OCI-LY3 (cell line): ENCODE measurements at regions not wholly inside any gene's neighbourhood (a gene's known extent, or its start where the extent isn't known, plus 50 kb on each side); places are given as distances from the start of the nearest gene placed in this dataset.

Experiments used
- H2AFZ ChIP-seq: fragments of 200-600, 300-600 bp; shearing (Covaris generic); 2 replicates; pipeline ENCODE4 v1.6.0; 2014; ENCODE audit warnings: antibody characterized with exemption, low read depth, low read length
- H3K27ac ChIP-seq: fragments of 200-600, 300-600 bp; sonication (generic); 2 replicates; pipeline ENCODE4 v1.5.1; 2014; ENCODE audit warnings: mild to moderate bottlenecking, low read length, moderate library complexity, mixed read lengths
- H3K27me3 ChIP-seq: fragments of 200-600, 300-600 bp; sonication (generic); 2 replicates; pipeline ENCODE4 v1.6.1; 2014; ENCODE audit warnings: low read depth, low read length, mixed read lengths
- H3K36me3 ChIP-seq: fragments of 200-600, 300-600 bp; sonication (generic); replicated peaks from 2 replicates; pipeline ENCODE3; 2014; ENCODE audit warnings: low read depth, low read length, mixed read lengths
- H3K4me1 ChIP-seq: fragments of 300-600, 200-600 bp; sonication (generic); 2 replicates; pipeline ENCODE4 v1.6.1; 2014; ENCODE audit warnings: low read length, mixed read lengths
- H3K4me2 ChIP-seq: fragments of 200-600, 300-600 bp; sonication (generic); 2 replicates; pipeline ENCODE4 v1.6.1; 2014; ENCODE audit warnings: low read length, mixed read lengths
- H3K4me3 ChIP-seq: fragments of 300-600, 200-600 bp; sonication (generic); 2 replicates; pipeline ENCODE4 v1.5.1; 2014; ENCODE audit warnings: antibody characterized with exemption, mild to moderate bottlenecking, low read length, moderate library complexity
- H3K79me2 ChIP-seq: fragments of 300-600, 200-600 bp; shearing (Covaris generic); 2 replicates; pipeline ENCODE4 v1.6.1; 2014; ENCODE audit warnings: mild to moderate bottlenecking, low read length, mixed read lengths
- H3K9ac ChIP-seq: fragments of 300-600, 200-600 bp; shearing (Covaris generic); 2 replicates; pipeline ENCODE4 v1.6.0; 2014; ENCODE audit warnings: mild to moderate bottlenecking, low read length, moderate library complexity
- H3K9me3 ChIP-seq: fragments of 200-600, 300-600 bp; shearing (Covaris generic); 2 replicates; pipeline ENCODE4 v1.6.1; 2014; ENCODE audit warnings: low read length, mixed read lengths; ENCODE audit not compliant: insufficient read depth
- H4K20me1 ChIP-seq: fragments of 200-600, 300-600 bp; sonication (generic); 2 replicates; pipeline ENCODE4 v1.6.1; 2016; ENCODE audit warnings: low read length, mixed read lengths; ENCODE audit not compliant: insufficient read depth
- EZH2phosphoT487 ChIP-seq: fragments of 200-600 bp; shearing (Covaris generic); IDR thresholded peaks from 2 replicates; pipeline ENCODE4 v1.6.1; 2018; ENCODE audit warnings: antibody characterized with exemption, mixed run types, low read depth
- TF ChIP-seq, protein P1 (sequence below): fragments of 200-600, 300-600 bp; sonication (generic); IDR thresholded peaks from 2 replicates; pipeline ENCODE4 v1.5.1; 2014; ENCODE audit warnings: antibody characterized with exemption, low read length, low read depth

DNA sequence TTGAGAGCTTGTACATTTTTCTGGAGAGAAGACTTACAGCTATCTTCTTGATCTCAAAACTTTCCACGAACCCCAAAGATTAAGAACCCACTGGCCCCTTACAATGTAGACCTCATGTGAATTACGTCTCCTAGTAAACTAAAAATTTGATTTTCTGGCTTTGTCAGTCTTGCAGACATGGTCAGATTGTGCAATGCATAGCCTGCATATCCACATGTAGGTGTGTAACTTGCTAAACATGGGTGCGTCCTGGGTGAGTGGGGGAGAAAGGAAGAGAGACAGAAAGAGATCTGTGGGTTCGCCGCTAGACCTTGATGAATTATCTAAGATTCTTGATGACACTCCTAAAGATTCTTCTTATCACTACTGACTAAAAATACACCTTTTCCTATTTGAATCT is 561.2 kb upstream of the MDFIC2 start:
- Histone ChIP-seq H3K4me1 (no peaks in the 10 kb centered on the region), H3K9me3 (peaks cover 10% of the 10 kb centered on the region; the same call in 1 of the 2 replicates), H3K4me2 (no peak overlapping the region), H3K27me3 (peaks cover 14% of the 10 kb centered on the region), H3K4me3 (no peak overlapping the region), H3K79me2 (no peaks in the 10 kb centered on the region), H3K9ac (no peak overlapping the region), H2AFZ (no peak overlapping the region), H4K20me1 (no peaks in the 10 kb centered on the region), H3K27ac (no peak overlapping the region), H3K36me3 (no peaks in the 10 kb centered on the region)
- no peak for TF ChIP-seq EZH2phosphoT487
- TF ChIP-seq, protein P1, sequence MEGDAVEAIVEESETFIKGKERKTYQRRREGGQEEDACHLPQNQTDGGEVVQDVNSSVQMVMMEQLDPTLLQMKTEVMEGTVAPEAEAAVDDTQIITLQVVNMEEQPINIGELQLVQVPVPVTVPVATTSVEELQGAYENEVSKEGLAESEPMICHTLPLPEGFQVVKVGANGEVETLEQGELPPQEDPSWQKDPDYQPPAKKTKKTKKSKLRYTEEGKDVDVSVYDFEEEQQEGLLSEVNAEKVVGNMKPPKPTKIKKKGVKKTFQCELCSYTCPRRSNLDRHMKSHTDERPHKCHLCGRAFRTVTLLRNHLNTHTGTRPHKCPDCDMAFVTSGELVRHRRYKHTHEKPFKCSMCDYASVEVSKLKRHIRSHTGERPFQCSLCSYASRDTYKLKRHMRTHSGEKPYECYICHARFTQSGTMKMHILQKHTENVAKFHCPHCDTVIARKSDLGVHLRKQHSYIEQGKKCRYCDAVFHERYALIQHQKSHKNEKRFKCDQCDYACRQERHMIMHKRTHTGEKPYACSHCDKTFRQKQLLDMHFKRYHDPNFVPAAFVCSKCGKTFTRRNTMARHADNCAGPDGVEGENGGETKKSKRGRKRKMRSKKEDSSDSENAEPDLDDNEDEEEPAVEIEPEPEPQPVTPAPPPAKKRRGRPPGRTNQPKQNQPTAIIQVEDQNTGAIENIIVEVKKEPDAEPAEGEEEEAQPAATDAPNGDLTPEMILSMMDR: no peak

DNA sequence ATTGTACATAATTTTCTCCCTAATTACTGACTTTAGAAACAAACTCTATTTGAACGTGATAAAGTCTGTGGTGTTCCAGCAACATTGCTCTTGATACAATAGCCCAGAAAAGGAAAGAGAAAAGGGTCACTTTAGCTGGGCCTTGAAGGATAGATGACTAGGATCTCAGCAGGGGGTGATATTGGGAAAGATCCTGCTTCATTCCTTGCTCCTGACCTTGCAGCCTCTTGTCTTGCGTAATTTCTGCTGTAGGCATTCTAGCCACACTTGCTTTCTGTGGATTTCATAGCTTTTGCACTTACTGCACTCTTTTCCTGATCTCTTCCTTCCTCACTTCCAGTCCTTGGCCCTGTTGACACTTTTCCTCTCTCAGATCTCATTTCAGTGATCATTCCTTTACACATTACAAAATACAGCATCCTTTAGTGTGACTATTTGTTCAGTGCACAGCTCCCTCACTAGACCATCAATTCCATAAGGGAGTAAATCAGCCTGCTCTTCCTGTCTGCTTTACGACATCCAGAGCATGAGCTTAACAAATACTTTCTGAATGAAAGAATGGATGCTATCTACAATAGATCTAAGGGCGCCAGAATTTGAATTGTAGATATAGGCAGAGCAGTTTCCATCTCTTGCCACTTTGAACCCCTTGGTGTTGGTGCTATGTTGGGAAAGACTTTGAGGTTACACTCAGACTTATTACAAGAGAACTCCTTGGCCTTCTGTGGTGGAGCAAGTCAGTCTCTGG is 559.6 kb upstream of the MDFIC2 start:
- no peak overlapping the region for H3K9ac ChIP-seq

DNA sequence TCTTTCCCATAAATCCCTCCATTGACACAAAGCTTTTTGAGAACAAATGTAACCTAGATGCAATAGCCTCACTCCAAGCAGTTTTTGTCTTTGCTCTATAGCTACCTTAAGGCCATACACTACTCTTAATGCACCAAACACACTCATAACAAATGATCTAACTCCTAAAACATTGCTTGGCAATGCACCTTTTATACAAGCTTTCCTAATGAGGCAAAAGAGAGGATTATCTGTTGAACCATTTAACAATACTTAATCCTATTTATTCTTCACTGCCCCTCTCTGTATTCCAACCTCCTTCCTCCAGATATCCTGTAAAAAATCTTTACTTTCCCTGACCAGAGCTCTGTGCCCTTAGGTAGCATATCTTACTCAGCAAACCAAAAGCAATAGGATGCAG is 558.1 kb upstream of the MDFIC2 start:
- no peaks in the 10 kb centered on the region for H3K79me2 ChIP-seq
- no peak overlapping the region for H3K9ac ChIP-seq
- no peak overlapping the region for H3K27ac ChIP-seq
- no peak for TF ChIP-seq EZH2phosphoT487
- TF ChIP-seq, protein P1: no peak
- H3K36me3 ChIP-seq: no peaks in the 10 kb centered on the region
- peaks cover 7% of the 10 kb centered on the region; the same call in 1 of the 2 replicates for H3K9me3 ChIP-seq
- no peak overlapping the region for H3K4me2 ChIP-seq
- H4K20me1 ChIP-seq: no peaks in the 10 kb centered on the region
- peaks cover 25% of the 10 kb centered on the region for H3K27me3 ChIP-seq
- H2AFZ ChIP-seq: no peak overlapping the region
- no peak overlapping the region for H3K4me3 ChIP-seq
- no peaks in the 10 kb centered on the region for H3K4me1 ChIP-seq

More for the DNA sequence above, 559.6 kb upstream of the MDFIC2 start:
- Histone ChIP-seq H4K20me1 (no peaks in the 10 kb centered on the region), H3K27me3 (peaks cover 16% of the 10 kb centered on the region), H3K4me3 (no peak overlapping the region), H3K79me2 (no peaks in the 10 kb centered on the region), H2AFZ (no peak overlapping the region), H3K36me3 (no peaks in the 10 kb centered on the region), H3K4me1 (no peaks in the 10 kb centered on the region), H3K4me2 (no peak overlapping the region), H3K9me3 (peaks cover 7% of the 10 kb centered on the region; the same call in 1 of the 2 replicates), H3K27ac (no peak overlapping the region)
- TF ChIP-seq, protein P1: no peak
- TF ChIP-seq EZH2phosphoT487: no peak

DNA sequence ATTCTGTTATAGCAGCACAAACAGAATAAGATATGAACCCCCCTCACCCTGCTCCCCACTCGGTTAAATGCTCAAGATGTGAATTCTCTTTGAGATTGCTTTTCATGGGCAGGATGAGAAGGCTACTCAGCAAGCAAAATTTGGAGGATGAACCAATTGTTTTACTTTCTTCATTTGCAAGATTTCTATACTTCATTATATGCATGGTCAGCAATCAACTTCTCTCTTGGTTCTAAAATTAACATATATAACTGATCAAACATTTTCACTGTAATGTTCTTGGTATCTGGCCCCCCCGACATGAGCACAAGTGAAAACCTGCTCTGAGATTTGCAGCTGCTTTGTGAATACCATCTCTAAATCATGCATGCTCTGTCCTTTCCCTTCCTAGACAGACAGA is 556.1 kb upstream of the MDFIC2 start:
- TF ChIP-seq EZH2phosphoT487: no peak
- TF ChIP-seq, protein P1: no peak
- H3K27ac ChIP-seq: no peak overlapping the region
- no peak overlapping the region for H3K4me3 ChIP-seq
- no peaks in the 10 kb centered on the region for H3K36me3 ChIP-seq
- H3K27me3 ChIP-seq: peaks cover 33% of the 10 kb centered on the region
- H4K20me1 ChIP-seq: no peaks in the 10 kb centered on the region
- no peaks in the 10 kb centered on the region for H3K79me2 ChIP-seq
- H3K9me3 ChIP-seq: peaks cover 7% of the 10 kb centered on the region
- no peaks in the 10 kb centered on the region for H3K4me1 ChIP-seq
- H2AFZ ChIP-seq: no peak overlapping the region
- no peak overlapping the region for H3K9ac ChIP-seq
- H3K4me2 ChIP-seq: no peak overlapping the region
